T-helper 17 cell (primary cell): ENCODE measurements at regions not wholly inside any gene's neighbourhood (a gene's known extent, or its start where the extent isn't known, plus 50 kb on each side); places are given as distances from the start of the nearest gene placed in this dataset.

ENCODE experiments used
- ATAC-seq: fragments of 150-1000 bp; cut with Tn5 transposase; 2 replicates; pipeline ENCODE4 v1.10.0; 2021; ENCODE audit warnings: mild to moderate bottlenecking, moderate library complexity
- DNase-seq, 3 donors: peaks; one replicate each; pipeline versions ENCODE4 v3.0.0 to v3.0.0-alpha.2; 2020 to 2021
- H3K9me3 ChIP-seq: one replicate; pipeline ENCODE4 v1.7.0; 2013; ENCODE audit warnings: low read length, mild to moderate bottlenecking; ENCODE audit not compliant: control insufficient read depth, poor library complexity, severe bottlenecking
- H3K27ac Mint-ChIP-seq: one replicate; pipeline ENCODE4 v1.8.0; 2022; ENCODE audit warnings: mild to moderate bottlenecking, moderate library complexity, mixed read lengths
- H3K27me3 Mint-ChIP-seq: one replicate; pipeline ENCODE4 v1.8.0; 2022; ENCODE audit warnings: mixed read lengths
- H3K36me3 Mint-ChIP-seq: one replicate; pipeline ENCODE4 v1.8.0; 2022; ENCODE audit warnings: low read depth, mixed read lengths
- H3K4me1 Mint-ChIP-seq: one replicate; pipeline ENCODE4 v1.8.0; 2022; ENCODE audit warnings: mild to moderate bottlenecking, mixed read lengths
- H3K4me3 Mint-ChIP-seq: one replicate; pipeline ENCODE4 v1.8.0; 2022; ENCODE audit warnings: mild to moderate bottlenecking, moderate library complexity, mixed read lengths

DNA sequence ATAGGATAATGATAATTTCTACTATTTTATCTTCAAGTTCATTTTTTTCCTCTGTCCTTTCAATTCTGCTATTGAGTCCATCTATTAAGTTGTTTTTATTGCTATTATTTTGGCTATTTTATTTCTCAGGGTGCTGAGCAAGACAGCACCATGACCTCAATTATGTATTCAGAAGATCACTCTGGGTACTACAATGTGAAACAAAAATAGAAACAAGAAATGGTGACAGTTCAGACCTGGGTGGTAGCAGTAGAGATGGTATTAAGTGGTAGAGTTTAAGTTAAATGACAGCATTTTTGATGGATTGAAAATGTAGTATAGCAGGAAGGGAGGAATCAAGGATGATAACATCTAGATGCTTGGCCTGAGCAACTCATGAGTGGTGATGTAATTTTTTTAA, 655.3 kb upstream of the PLXNA2 start:
- Mint-ChIP-seq H3K36me3 (peaks cover 2% of the 10 kb centered on the region), H3K27me3 (no peaks in the 10 kb centered on the region), H3K4me3 (no peak overlapping the region), H3K27ac (no peak overlapping the region), H3K4me1 (no peaks in the 10 kb centered on the region)
- no peaks in the 10 kb centered on the region for H3K9me3 ChIP-seq
- no peak for DNase-seq
- no peak for ATAC-seq

DNA sequence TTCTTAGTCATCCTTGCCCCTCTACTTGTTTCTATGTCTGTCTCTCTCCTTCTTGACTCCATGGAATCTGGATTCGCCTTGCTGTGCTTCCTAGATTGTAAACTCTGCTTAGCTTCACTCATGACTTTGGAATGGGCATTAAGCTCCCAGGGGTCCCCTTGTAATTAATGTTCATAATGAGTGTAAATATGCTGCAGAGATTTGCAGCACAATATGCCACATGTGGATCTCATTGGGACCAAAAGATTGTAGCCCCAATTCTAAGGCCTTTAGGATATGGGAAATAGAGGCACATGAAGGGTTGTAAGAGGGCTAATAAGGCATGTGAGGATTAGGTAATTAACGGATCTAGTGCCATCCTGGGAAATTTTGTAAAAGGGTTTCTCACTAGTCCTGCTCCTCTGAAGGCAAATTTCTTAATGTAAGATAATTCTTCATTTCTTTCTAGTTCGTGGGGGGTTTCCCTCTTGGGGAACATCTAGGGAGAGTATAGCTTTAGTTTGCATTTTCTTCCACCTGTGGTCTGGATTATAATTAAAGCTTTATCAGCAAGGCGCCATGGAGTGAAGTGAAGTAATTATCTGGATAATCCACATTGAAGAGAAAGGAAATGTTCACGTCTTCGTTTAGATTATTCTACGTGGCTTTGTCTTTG, 659.2 kb upstream of the PLXNA2 start:
- ATAC-seq (no peak), DNase-seq (no peak)
- H3K4me3 Mint-ChIP-seq = no peak overlapping the region
- no peaks in the 10 kb centered on the region for H3K9me3 ChIP-seq
- peaks cover 1% of the 10 kb centered on the region for H3K27me3 Mint-ChIP-seq
- no peaks in the 10 kb centered on the region for H3K4me1 Mint-ChIP-seq
- peaks cover 2% of the 10 kb centered on the region for H3K36me3 Mint-ChIP-seq
- no peak overlapping the region for H3K27ac Mint-ChIP-seq

DNA sequence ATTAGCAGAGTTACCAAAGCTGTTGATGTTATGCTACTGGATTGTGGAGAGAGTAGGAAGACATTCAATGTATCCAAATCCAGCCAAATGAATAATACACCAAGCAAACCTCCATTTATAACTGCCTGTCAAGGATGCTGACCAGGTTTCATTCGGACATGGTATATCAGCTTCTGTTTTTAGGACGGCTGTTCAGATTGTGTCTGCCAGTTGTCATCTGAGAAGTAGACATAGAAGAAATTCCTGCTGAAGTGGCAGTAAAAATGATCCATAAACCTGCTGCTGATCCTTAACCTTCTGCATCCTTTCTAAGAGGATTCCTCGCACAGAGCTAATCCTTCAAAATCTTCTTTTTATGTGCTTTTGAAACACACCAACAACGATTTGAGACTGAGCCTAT, 663.6 kb upstream of the PLXNA2 start:
- peaks cover 6% of the 10 kb centered on the region for H3K27me3 Mint-ChIP-seq
- H3K4me3 Mint-ChIP-seq = no peak overlapping the region
- no peaks in the 10 kb centered on the region for H3K9me3 ChIP-seq
- ATAC-seq (no peak), DNase-seq (no peak)
- no peak overlapping the region for H3K27ac Mint-ChIP-seq
- H3K36me3 Mint-ChIP-seq = no peaks in the 10 kb centered on the region
- no peaks in the 10 kb centered on the region for H3K4me1 Mint-ChIP-seq

DNA sequence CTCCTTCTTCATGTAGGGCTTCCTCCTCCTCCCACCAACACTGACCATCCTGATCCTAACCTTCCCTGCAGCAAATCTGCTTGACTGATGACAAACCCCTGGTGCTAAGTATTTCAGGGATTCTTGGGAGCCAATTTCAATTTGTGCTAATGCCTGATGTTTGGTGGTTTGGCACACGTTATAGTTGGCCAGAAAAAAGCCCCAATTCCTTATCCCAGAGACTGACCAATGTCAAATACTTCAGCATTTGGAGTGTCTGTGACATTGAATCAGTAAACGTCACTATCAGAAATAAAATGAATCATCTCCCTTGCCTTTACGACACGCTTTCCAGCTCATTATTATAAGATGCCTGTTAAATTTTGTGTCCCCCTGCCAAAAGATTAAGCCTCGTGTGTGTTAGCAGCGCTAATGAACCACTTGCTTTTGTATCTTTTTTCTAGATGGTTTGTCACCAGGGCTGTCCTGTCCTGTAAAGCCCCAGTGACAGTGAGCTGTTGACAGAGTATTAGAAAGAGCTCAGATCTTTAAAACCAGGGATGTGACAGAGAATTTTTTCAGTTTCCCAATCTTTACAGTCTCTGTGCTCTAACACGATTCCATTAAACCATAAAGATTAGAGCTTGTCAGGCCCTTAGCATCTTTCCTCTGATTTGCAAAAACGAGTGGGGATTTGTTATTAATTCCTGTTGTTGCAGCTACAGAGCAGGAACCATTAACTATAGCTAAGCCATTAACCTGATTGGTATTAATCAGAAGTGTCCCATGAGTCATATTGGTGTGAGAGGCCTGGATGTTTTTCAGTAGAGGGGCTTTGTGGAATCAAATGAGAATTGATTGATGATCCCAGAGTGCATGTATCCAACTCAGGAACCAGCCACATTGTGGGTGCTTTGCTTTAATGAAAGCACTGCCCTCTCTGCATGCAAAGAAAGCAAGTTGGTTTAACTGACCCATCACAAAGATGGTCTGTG, 665.1 kb upstream of the PLXNA2 start:
- no peaks in the 10 kb centered on the region for H3K36me3 Mint-ChIP-seq
- H3K27ac Mint-ChIP-seq = no peak overlapping the region
- DNase-seq (no peak), ATAC-seq (no peak)
- H3K4me1 Mint-ChIP-seq = no peaks in the 10 kb centered on the region
- H3K9me3 ChIP-seq = no peaks in the 10 kb centered on the region
- no peak overlapping the region for H3K4me3 Mint-ChIP-seq
- peaks cover 6% of the 10 kb centered on the region for H3K27me3 Mint-ChIP-seq

DNA sequence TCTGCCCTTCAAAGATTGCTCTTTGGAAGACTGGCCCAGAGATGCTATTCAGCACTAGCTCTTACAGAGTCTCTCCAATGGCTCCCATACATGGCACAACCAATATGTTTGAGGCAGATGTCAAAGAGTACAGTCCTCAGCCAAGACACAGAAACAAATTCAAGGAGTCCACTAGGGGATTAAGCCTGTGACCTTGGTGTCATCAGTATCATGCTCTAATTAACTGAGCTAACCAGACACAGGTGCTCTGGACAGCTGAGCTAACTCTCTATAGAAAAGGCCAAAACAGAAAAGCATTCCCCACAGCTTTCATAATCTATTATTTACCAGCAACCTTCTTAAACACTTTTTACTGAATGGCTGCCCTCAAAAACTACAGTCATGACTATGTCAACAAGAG, 666.0 kb upstream of the PLXNA2 start:
- Mint-ChIP-seq H3K36me3 (no peaks in the 10 kb centered on the region), H3K27ac (no peak overlapping the region), H3K27me3 (peaks cover 13% of the 10 kb centered on the region), H3K4me3 (no peak overlapping the region), H3K4me1 (no peaks in the 10 kb centered on the region)
- ATAC-seq = no peak
- H3K9me3 ChIP-seq = no peaks in the 10 kb centered on the region
- no peak for DNase-seq

DNA sequence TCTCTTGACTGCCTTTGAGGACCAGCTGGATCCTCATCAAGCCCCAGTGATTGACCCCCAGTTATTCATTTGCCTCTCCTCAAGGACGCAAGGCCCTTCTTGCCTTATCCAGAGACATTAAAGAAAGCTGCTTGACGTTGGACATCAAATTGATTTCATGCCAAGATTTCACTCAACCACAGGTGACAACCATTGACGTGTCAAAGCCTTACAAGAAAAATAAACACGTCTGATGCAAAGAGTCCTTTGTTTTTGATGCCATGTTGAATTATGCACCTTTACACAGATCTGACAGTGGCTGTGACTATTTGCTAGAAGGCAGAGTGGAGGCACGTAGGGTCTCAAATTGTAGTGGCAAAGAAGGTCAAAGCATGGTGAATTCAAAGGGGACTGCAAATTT, 666.2 kb upstream of the CAMK1G start:
- H3K27ac Mint-ChIP-seq = no peak overlapping the region
- H3K4me3 Mint-ChIP-seq = no peak overlapping the region
- H3K4me1 Mint-ChIP-seq = no peaks in the 10 kb centered on the region
- no peaks in the 10 kb centered on the region for H3K9me3 ChIP-seq
- peaks cover 8% of the 10 kb centered on the region for H3K27me3 Mint-ChIP-seq
- DNase-seq = no peak
- no peak for ATAC-seq
- no peaks in the 10 kb centered on the region for H3K36me3 Mint-ChIP-seq

DNA sequence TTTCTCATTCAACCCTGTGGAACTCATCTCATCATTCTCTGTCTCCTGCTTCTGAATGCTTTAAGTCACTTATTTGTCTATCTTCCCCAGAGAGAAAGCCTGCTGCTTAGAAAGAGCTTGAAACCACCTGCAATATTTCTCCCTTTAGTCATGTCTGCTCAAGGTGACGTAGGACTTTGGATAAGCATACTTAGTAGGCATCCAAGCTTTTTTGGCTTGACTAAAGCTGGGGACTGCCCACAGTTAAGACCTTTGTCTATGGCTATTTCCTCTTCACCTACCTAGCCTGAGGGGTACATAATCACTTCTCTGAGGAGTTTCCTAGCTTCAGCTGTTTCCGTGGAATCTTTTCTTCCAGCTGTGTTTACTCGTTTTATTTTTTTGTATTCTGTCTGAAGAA, 665.8 kb upstream of the CAMK1G start:
- no peak for DNase-seq

DNA sequence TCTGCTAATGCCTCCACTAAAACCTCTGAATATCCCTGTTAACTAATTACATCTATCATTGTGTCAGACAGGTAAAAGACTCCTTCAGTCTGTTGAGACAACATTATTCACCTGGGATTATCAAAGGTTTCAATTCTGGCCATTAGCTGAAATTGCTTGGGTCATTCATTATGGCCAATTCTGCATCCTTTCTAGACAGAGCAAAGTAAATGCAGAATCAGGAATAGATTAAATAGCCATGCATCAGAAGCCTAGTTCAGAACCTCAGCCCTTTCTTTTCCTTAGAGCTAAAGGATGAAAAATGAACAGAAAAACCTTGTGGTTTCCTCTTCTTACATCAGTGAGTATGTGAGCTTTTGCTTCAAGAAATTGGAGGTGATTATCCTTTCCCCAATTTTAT, 665.4 kb upstream of the CAMK1G start:
- ATAC-seq = no peak
- H3K4me3 Mint-ChIP-seq = no peak overlapping the region
- no peak overlapping the region for H3K27ac Mint-ChIP-seq
- H3K9me3 ChIP-seq = no peaks in the 10 kb centered on the region
- no peak for DNase-seq
- H3K4me1 Mint-ChIP-seq = no peaks in the 10 kb centered on the region
- peaks cover 8% of the 10 kb centered on the region for H3K27me3 Mint-ChIP-seq
- no peaks in the 10 kb centered on the region for H3K36me3 Mint-ChIP-seq

More for the DNA sequence above, 665.8 kb upstream of the CAMK1G start:
- Mint-ChIP-seq H3K36me3 (no peaks in the 10 kb centered on the region), H3K4me3 (no peak overlapping the region), H3K27me3 (peaks cover 8% of the 10 kb centered on the region), H3K27ac (no peak overlapping the region), H3K4me1 (no peaks in the 10 kb centered on the region)
- ATAC-seq = no peak
- H3K9me3 ChIP-seq = no peaks in the 10 kb centered on the region

DNA sequence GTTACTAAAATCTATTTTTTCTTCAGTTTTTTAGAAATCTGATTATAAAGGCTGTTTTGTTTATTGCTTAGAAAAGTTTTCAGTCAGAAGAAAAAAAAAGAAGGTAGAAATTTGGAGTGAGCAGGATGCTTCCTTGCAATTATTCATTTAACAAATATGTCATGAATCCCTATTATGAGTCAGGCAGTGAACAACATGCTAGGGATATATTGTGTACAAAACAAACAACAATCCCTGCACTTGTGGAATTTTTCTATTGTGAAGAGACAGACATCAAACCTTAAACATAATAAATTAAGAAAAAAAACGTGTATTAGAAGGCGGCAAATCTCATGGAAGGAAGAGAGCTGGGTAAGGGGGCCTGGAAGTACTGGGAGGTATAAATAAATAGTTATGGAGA, 664.1 kb upstream of the CAMK1G start:
- DNase-seq (no peak), ATAC-seq (no peak)
- no peak overlapping the region for H3K4me3 Mint-ChIP-seq
- H3K27me3 Mint-ChIP-seq = peaks cover 6% of the 10 kb centered on the region
- no peaks in the 10 kb centered on the region for H3K9me3 ChIP-seq
- no peak overlapping the region for H3K27ac Mint-ChIP-seq
- no peaks in the 10 kb centered on the region for H3K4me1 Mint-ChIP-seq
- H3K36me3 Mint-ChIP-seq = no peaks in the 10 kb centered on the region

DNA sequence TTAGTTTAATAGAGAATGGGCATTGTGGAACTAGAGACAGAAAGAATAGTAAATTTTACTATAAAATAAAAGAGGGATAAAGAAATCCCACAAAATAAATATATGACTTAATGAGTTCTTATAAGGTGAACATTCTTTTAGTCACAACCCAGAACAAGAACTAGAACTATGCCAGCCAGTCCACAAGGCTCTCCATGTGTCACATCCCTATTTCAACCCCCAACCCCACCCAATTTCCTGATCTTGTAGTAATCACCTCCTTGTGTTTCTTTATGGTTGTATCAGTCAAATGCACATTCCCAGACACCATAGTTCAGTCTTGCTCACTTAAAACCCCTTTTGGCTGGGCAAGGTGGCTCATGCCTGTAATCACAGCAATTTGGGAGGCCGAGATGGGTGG, 662.3 kb upstream of the CAMK1G start:
- no peaks in the 10 kb centered on the region for H3K4me1 Mint-ChIP-seq
- H3K27me3 Mint-ChIP-seq = no peaks in the 10 kb centered on the region
- ATAC-seq (no peak), DNase-seq (no peak)
- no peaks in the 10 kb centered on the region for H3K36me3 Mint-ChIP-seq
- no peaks in the 10 kb centered on the region for H3K9me3 ChIP-seq
- H3K4me3 Mint-ChIP-seq = no peak overlapping the region
- no peak overlapping the region for H3K27ac Mint-ChIP-seq

DNA sequence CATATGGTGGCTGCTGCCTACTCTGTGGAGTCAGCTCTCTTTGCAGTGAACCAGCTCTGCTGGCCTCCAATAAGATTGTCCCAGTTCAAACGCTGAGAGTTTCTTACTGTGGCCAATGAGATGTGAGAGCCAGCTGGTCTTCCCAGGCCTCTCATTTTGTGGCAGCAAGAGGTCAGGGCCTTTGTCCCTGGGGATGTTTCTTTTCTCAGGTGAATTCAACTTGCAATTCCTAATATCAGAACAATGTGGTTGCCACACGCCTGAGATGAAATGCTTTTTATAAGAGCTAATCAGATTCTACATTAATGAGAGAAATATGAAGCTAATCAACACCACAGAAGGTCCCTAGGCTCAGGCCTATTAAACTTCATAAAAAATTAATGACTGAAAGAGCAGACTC, 660.1 kb upstream of the CAMK1G start:
- no peaks in the 10 kb centered on the region for H3K36me3 Mint-ChIP-seq
- DNase-seq (no peak), ATAC-seq (no peak)

DNA sequence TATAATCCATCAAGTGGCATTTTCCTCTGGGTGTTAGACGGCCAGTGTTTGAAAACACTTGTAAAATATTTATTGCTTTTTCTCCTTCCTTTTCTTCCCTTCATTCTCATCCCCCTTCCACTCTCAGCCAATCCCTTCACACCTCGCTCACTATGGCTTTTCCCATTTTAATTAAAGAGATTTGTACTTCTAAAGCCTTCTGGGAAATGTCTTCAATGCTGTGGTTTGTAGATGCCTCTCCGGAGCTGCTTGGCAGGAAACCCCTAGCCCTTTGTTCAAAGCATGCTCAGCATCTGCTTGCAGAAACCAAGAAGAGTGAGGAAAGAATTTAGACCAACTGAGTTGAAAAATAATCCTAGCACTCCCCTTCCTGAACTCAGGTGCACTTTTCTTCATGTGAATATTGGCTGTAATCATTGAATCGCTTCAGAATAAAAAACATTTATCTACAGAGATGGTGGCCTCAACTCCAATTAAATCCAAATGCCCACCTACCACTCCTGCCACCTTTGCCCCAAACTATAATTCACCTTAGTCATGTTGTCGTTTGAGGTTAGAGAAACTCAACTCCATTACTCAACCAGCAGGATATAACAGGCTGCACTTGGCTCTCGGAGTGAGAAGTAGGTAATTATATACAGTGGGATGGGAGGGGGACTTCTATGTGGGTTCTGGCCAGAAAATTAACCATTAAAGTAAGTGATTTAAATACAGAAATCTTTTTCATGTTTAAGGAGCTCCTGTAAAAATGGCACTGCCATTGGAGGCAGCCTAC, 659.4 kb upstream of the CAMK1G start:
- Mint-ChIP-seq H3K27ac (no peak overlapping the region), H3K36me3 (no peaks in the 10 kb centered on the region), H3K27me3 (no peaks in the 10 kb centered on the region), H3K4me3 (no peak overlapping the region), H3K4me1 (no peaks in the 10 kb centered on the region)
- no peak for ATAC-seq
- no peak for DNase-seq
- no peaks in the 10 kb centered on the region for H3K9me3 ChIP-seq

More for the DNA sequence above, 660.1 kb upstream of the CAMK1G start:
- H3K27me3 Mint-ChIP-seq = no peaks in the 10 kb centered on the region
- no peaks in the 10 kb centered on the region for H3K4me1 Mint-ChIP-seq
- no peak overlapping the region for H3K4me3 Mint-ChIP-seq
- H3K27ac Mint-ChIP-seq = no peak overlapping the region
- H3K9me3 ChIP-seq = no peaks in the 10 kb centered on the region

DNA sequence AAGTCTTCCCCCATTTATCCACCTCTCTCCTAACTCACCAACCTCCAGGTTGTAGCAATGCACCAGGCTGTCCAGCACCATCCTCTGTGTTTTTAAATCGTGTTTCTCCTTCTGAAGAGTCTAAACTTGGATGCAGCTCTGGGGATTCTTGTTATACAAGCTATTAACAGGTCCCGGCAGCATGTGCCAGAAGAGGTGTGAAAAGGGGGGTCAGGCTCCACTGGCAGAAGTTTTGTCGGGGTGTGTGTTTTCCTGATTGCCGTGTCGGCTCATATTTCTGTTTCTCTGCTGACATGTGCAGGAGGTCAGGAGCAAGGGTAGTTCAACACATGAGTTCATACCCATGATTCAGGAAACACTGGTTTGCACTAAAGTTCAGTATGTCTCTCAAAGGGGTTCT, 658.6 kb upstream of the CAMK1G start:
- no peaks in the 10 kb centered on the region for H3K36me3 Mint-ChIP-seq
- no peak overlapping the region for H3K4me3 Mint-ChIP-seq
- DNase-seq (no peak), ATAC-seq (no peak)
- H3K9me3 ChIP-seq = no peaks in the 10 kb centered on the region
- H3K27ac Mint-ChIP-seq = no peak overlapping the region
- no peaks in the 10 kb centered on the region for H3K4me1 Mint-ChIP-seq
- no peaks in the 10 kb centered on the region for H3K27me3 Mint-ChIP-seq
